ENCODE measurements at regions not wholly inside any gene's neighbourhood (a gene's known extent, or its start where the extent isn't known, plus 50 kb on each side); places are given as distances from the start of the nearest gene placed in this dataset.
"Not testable (repeated sequence)": the region's sequence is repeated elsewhere in the genome, so short reads cannot be mapped to it uniquely, and the experiment has no call there.

- TF ChIP-seq EZH2 (IDR thresholded peaks at IDR 0.05; ENCODE audit: borderline replicate concordance, control insufficient read depth, low read depth, low read length); JUND (IDR thresholded peaks at IDR 0.05; ENCODE audit: low read depth, low read length); PAX8 (IDR thresholded peaks at IDR 0.05); IRF3 (IDR thresholded peaks at IDR 0.05); RAD21 (IDR thresholded peaks at IDR 0.05; ENCODE audit: insufficient read depth, low read depth, low read length); CTCF (IDR thresholded peaks at IDR 0.05 in 2 of 3, conservative IDR thresholded peaks at IDR 0.05 in 1 of 3; ENCODE audit: control insufficient read depth in 2 of 3, extremely low read depth in 1 of 3, insufficient read depth in 1 of 3, low read depth in 3 of 3, low read length in 3 of 3); RAD51 (IDR thresholded peaks at IDR 0.05); BMI1 (IDR thresholded peaks at IDR 0.05; ENCODE audit: borderline replicate concordance); PKNOX1 (IDR thresholded peaks at IDR 0.05); CHD4 (IDR thresholded peaks at IDR 0.05): not testable (repeated sequence)
Observed at GRCh38 chr1:243951207-243951606, 99.9 kb upstream of the ZBTB18 start.
